OCI-LY7 (cell line): ENCODE measurements at regions not wholly inside any gene's neighbourhood (a gene's known extent, or its start where the extent isn't known, plus 50 kb on each side); places are given as distances from the start of the nearest gene placed in this dataset.

Experiments
- BruUV-seq: library from RNA; stranded (reverse); fragments of 400-500 nt; replicated peaks from 2 replicates; lab custom pipeline; 2021; lab: Mats Ljungman, UMichigan
- CTCF ChIA-PET: fragments of 300-600 bp; sonication (Branson Sonifier 250); formaldehyde crosslinking; loops from one replicate; lab custom pipeline; 2022; ENCODE audit warnings: antibody characterized with exemption; ENCODE audit not compliant: unreplicated experiment; lab: Charles Lee
- POLR2A ChIA-PET: fragments of 300-600 bp; sonication (Branson Sonifier 250); formaldehyde crosslinking; loops from one replicate; lab custom pipeline; 2022; ENCODE audit warnings: antibody characterized with exemption; lab: Charles Lee
- DNase-seq: peaks from one replicate; pipeline ENCODE4 v3.0.0-alpha.2; 2015; ENCODE audit warnings: low spot score
- H2AFZ ChIP-seq: fragments of 200-600 bp; sonication (generic), shearing (Covaris generic); 2 replicates; pipeline ENCODE4 v1.6.1; 2014; ENCODE audit warnings: mild to moderate bottlenecking, antibody characterized with exemption, low read length, moderate library complexity
- H3K27ac ChIP-seq: fragments of 200-600 bp; sonication (generic); 2 replicates; pipeline ENCODE4 v1.5.1; 2014; ENCODE audit warnings: mixed run types, low read depth, mild to moderate bottlenecking, moderate library complexity, low read length, inconsistent platforms; ENCODE audit not compliant: poor library complexity, severe bottlenecking
- H3K36me3 ChIP-seq: fragments of 200-600 bp; sonication (generic); 2 replicates; pipeline ENCODE4 v1.6.1; 2014; ENCODE audit warnings: mild to moderate bottlenecking, antibody characterized with exemption, low read length, moderate library complexity, mixed read lengths; ENCODE audit not compliant: insufficient read depth
- H3K4me1 ChIP-seq: fragments of 200-600 bp; sonication (generic); 2 replicates; pipeline ENCODE4 v1.5.1; 2014; ENCODE audit warnings: mild to moderate bottlenecking, low read length; ENCODE audit not compliant: insufficient read depth, poor library complexity, severe bottlenecking
- H3K4me2 ChIP-seq: fragments of 200-600 bp; sonication (generic); 2 replicates; pipeline ENCODE4 v1.6.1; 2014; ENCODE audit warnings: mild to moderate bottlenecking, low read length
- H3K4me3 ChIP-seq: fragments of 200-600 bp; sonication (generic); 2 replicates; pipeline ENCODE4 v1.5.1; 2014; ENCODE audit warnings: mild to moderate bottlenecking, low read depth, low read length; ENCODE audit not compliant: poor library complexity, severe bottlenecking
- H3K79me2 ChIP-seq: fragments of 200-600 bp; sonication (generic); 2 replicates; pipeline ENCODE4 v1.6.1; 2016; ENCODE audit warnings: low read depth, mild to moderate bottlenecking, low read length, moderate library complexity, mixed read lengths; ENCODE audit not compliant: insufficient read depth
- H3K9me2 ChIP-seq: fragments of 200-600 bp; sonication (generic); 2 replicates; pipeline ENCODE4 v1.6.1; 2016; ENCODE audit warnings: mild to moderate bottlenecking, low read length, mixed read lengths; ENCODE audit not compliant: insufficient read depth
- H3K9me3 ChIP-seq: fragments of 200-600 bp; sonication (generic); 2 replicates; pipeline ENCODE4 v1.6.1; 2014; ENCODE audit warnings: mild to moderate bottlenecking, mixed run types, low read length, mixed read lengths
- H4K20me1 ChIP-seq: fragments of 200-600 bp; sonication (generic); 2 replicates; pipeline ENCODE4 v1.6.1; 2014; ENCODE audit warnings: mild to moderate bottlenecking, antibody characterized with exemption, low read length, moderate library complexity, mixed read lengths; ENCODE audit not compliant: insufficient read depth
- EZH2phosphoT487 ChIP-seq: fragments of 200-600 bp; sonication (generic); IDR thresholded peaks from 2 replicates; pipeline ENCODE4 v1.6.1; 2018; ENCODE audit warnings: low read depth, borderline replicate concordance, mild to moderate bottlenecking, mixed run types, antibody characterized with exemption, low read length, moderate library complexity, mixed read lengths
- intact Hi-C: fragments of 100-400 bp; cut with micrococcal nuclease; formaldehyde crosslinking; loops from one replicate; pipeline ENCODE4 v1.10.0; 2022; ENCODE audit not compliant: unreplicated experiment
- TF ChIP-seq, protein P1 (sequence below): fragments of 200-600 bp; sonication (generic); conservative IDR thresholded peaks from 2 replicates; pipeline ENCODE4 v1.5.1; 2014; ENCODE audit warnings: mild to moderate bottlenecking, antibody characterized with exemption, low read length, moderate library complexity, mixed read lengths

GRCh38 chr3:166837535-166837934 lies 542.6 kb downstream of the ZBBX start:
- Histone ChIP-seq H3K4me3 (no peak overlapping the region), H3K9me3 (no peaks in the 10 kb centered on the region), H3K4me2 (no peak overlapping the region), H2AFZ (no peak overlapping the region), H4K20me1 (no peaks in the 10 kb centered on the region), H3K27ac (no peak overlapping the region), H3K36me3 (no peaks in the 10 kb centered on the region), H3K79me2 (no peaks in the 10 kb centered on the region), H3K9me2 (no peaks in the 10 kb centered on the region), H3K4me1 (no peaks in the 10 kb centered on the region)
- CTCF ChIA-PET, result interaction anchor here (1.1 kb wide), 1 partner anchor 24 kb away, joined by 3 read pairs; no protein-coding TSS in a partner anchor
- no peak for TF ChIP-seq EZH2phosphoT487
- TF ChIP-seq, protein P1, sequence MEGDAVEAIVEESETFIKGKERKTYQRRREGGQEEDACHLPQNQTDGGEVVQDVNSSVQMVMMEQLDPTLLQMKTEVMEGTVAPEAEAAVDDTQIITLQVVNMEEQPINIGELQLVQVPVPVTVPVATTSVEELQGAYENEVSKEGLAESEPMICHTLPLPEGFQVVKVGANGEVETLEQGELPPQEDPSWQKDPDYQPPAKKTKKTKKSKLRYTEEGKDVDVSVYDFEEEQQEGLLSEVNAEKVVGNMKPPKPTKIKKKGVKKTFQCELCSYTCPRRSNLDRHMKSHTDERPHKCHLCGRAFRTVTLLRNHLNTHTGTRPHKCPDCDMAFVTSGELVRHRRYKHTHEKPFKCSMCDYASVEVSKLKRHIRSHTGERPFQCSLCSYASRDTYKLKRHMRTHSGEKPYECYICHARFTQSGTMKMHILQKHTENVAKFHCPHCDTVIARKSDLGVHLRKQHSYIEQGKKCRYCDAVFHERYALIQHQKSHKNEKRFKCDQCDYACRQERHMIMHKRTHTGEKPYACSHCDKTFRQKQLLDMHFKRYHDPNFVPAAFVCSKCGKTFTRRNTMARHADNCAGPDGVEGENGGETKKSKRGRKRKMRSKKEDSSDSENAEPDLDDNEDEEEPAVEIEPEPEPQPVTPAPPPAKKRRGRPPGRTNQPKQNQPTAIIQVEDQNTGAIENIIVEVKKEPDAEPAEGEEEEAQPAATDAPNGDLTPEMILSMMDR, result peak; percentile 79
- DNase-seq, result peak; percentile 24
- BruUV-seq, result no TSS peak
- POLR2A ChIA-PET, result interaction anchor here (0.5 to 0.7 kb wide), 2 partner anchors 122 to 507 kb away, joined by 3 to 4 read pairs; no protein-coding TSS in a partner anchor
- intact Hi-C loops, result no loop called here

DNA sequence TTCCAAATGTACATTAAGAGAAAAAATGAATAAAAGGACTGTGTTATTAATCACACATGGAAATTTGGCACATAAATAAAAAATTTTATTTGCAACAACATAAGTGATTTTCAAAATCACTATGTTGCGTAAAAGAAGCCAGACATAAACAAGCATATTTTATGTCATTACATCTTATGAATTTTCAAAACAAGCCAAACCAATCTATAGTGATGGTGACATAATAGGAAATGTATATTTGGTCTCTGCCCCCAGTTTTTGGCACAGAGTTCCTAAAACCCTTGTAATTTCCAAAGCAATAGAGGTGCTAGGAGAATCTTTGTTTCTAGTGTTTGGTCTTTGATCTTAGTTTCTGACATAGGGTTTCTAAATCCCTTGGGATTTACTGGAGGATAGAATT lies 543.3 kb downstream of the ZBBX start:
- Histone ChIP-seq H3K27ac (no peak overlapping the region), H2AFZ (no peak overlapping the region), H4K20me1 (no peaks in the 10 kb centered on the region), H3K4me3 (no peak overlapping the region), H3K36me3 (no peaks in the 10 kb centered on the region), H3K9me3 (no peaks in the 10 kb centered on the region), H3K4me2 (no peak overlapping the region), H3K9me2 (no peaks in the 10 kb centered on the region), H3K4me1 (no peaks in the 10 kb centered on the region), H3K79me2 (no peaks in the 10 kb centered on the region)
- POLR2A ChIA-PET, result interaction anchor here (0.7 kb wide), 1 partner anchor 508 kb away, joined by 3 read pairs; no protein-coding TSS in a partner anchor
- BruUV-seq, result no TSS peak
- intact Hi-C loops, result no loop called here
- TF ChIP-seq EZH2phosphoT487, result no peak
- TF ChIP-seq, protein P1, result no peak
- no peak for DNase-seq
- CTCF ChIA-PET, result interaction anchor here (1.1 kb wide), 1 partner anchor 24 kb away, joined by 3 read pairs; no protein-coding TSS in a partner anchor

GRCh38 chr3:166829896-166830295 lies 550.2 kb downstream of the ZBBX start:
- POLR2A ChIA-PET, result interaction anchor here (0.6 to 1.1 kb wide), 2 partner anchors 202 to 430 kb away, joined by 3 read pairs; no protein-coding TSS in a partner anchor
- H3K4me2 ChIP-seq, result no peak overlapping the region
- no peaks in the 10 kb centered on the region for H3K4me1 ChIP-seq
- no TSS peak for BruUV-seq
- H3K36me3 ChIP-seq, result no peaks in the 10 kb centered on the region
- DNase-seq, result no peak
- H3K9me2 ChIP-seq, result no peaks in the 10 kb centered on the region
- H3K79me2 ChIP-seq, result no peaks in the 10 kb centered on the region
- no peaks in the 10 kb centered on the region for H3K9me3 ChIP-seq
- H4K20me1 ChIP-seq, result no peaks in the 10 kb centered on the region
- TF ChIP-seq EZH2phosphoT487, result no peak
- TF ChIP-seq, protein P1, result no peak
- intact Hi-C loops, result no loop called here
- H2AFZ ChIP-seq, result no peak overlapping the region
- no peak overlapping the region for H3K27ac ChIP-seq
- H3K4me3 ChIP-seq, result no peak overlapping the region
- CTCF ChIA-PET, result no interaction called here
